ENCODE measurements at regions not wholly inside any gene's neighbourhood (a gene's known extent, or its start where the extent isn't known, plus 50 kb on each side); places are given as distances from the start of the nearest gene placed in this dataset.

GRCh38 chr6:95142661-95143335 is 434.5 kb upstream of the MANEA start:
- DNase-seq (ENCODE audit: low spot score) (no peak), FAIRE-seq (no peak)

GRCh38 chr6:95143408-95144180 is 433.7 kb upstream of the MANEA start:
- no peak for FAIRE-seq

GRCh38 chr6:95145457-95145856 is 431.9 kb upstream of the MANEA start:
- FAIRE-seq (no peak), DNase-seq (ENCODE audit: low spot score) (no peak)

More at GRCh38 chr6:95143408-95144180, 433.7 kb upstream of the MANEA start:
- no peak for DNase-seq (ENCODE audit: low spot score)

- no peak for FAIRE-seq
- DNase-seq (ENCODE audit: low spot score), result no peak
Observed at GRCh38 chr6:95159557-95159956, 417.8 kb upstream of the MANEA start.

- DNase-seq (ENCODE audit: low spot score) (no peak), FAIRE-seq (no peak)
Observed at GRCh38 chr6:95169775-95170174, 407.6 kb upstream of the MANEA start.

- no peak for DNase-seq (ENCODE audit: low spot score)
- no peak for FAIRE-seq
Observed at GRCh38 chr6:95175927-95176675, 401.2 kb upstream of the MANEA start.

GRCh38 chr6:95185874-95186273 is 391.5 kb upstream of the MANEA start:
- DNase-seq (ENCODE audit: low spot score) (no peak), FAIRE-seq (no peak)

- FAIRE-seq (no peak), DNase-seq (ENCODE audit: low spot score) (no peak)
Observed at GRCh38 chr6:95186710-95187109, 390.6 kb upstream of the MANEA start.

GRCh38 chr6:95197590-95197989 is 379.7 kb upstream of the MANEA start:
- no peak for FAIRE-seq
- DNase-seq (ENCODE audit: low spot score), result no peak

- no peak for DNase-seq (ENCODE audit: low spot score)
- no peak for FAIRE-seq
Observed at GRCh38 chr6:95203153-95203754, 374.1 kb upstream of the MANEA start.

- no peak for DNase-seq (ENCODE audit: low spot score)
- FAIRE-seq, result no peak
Observed at GRCh38 chr6:95204178-95204577, 373.2 kb upstream of the MANEA start.

- DNase-seq (ENCODE audit: low spot score) (no peak), FAIRE-seq (no peak)
Observed at GRCh38 chr6:95208621-95209020, 368.7 kb upstream of the MANEA start.

- no peak for FAIRE-seq
- no peak for DNase-seq (ENCODE audit: low spot score)
Observed at GRCh38 chr6:95209074-95209473, 368.3 kb upstream of the MANEA start.

GRCh38 chr6:95216555-95216954 is 360.8 kb upstream of the MANEA start:
- FAIRE-seq (no peak), DNase-seq (ENCODE audit: low spot score) (no peak)

- no peak for FAIRE-seq
- DNase-seq (ENCODE audit: low spot score), result no peak
Observed at GRCh38 chr6:95227351-95227750, 350.0 kb upstream of the MANEA start.

GRCh38 chr6:95228636-95229035 is 348.7 kb upstream of the MANEA start:
- no peak for DNase-seq (ENCODE audit: low spot score)
- no peak for FAIRE-seq

GRCh38 chr6:95230071-95230740 is 347.1 kb upstream of the MANEA start:
- FAIRE-seq, result no peak
- DNase-seq (ENCODE audit: low spot score), result no peak

- DNase-seq (ENCODE audit: low spot score) (no peak), FAIRE-seq (no peak)
Observed at GRCh38 chr6:95231416-95231815, 345.9 kb upstream of the MANEA start.

- DNase-seq (ENCODE audit: low spot score), result no peak
- FAIRE-seq, result no peak
Observed at GRCh38 chr6:95232446-95232845, 344.9 kb upstream of the MANEA start.

GRCh38 chr6:95233879-95234278 is 343.5 kb upstream of the MANEA start:
- FAIRE-seq (no peak), DNase-seq (ENCODE audit: low spot score) (no peak)

- FAIRE-seq (no peak), DNase-seq (ENCODE audit: low spot score) (no peak)
Observed at GRCh38 chr6:95240514-95240913, 336.8 kb upstream of the MANEA start.

Measured in RCC 7860 (cell line).